ENCODE measurements at regions not wholly inside any gene's neighbourhood (a gene's known extent, or its start where the extent isn't known, plus 50 kb on each side); places are given as distances from the start of the nearest gene placed in this dataset.
A peak's percentile ranks its signal among the peaks of the same experiment; 100 is the strongest.
"Not testable (repeated sequence)": the region's sequence is repeated elsewhere in the genome, so short reads cannot be mapped to it uniquely, and the experiment has no call there.

DNA sequence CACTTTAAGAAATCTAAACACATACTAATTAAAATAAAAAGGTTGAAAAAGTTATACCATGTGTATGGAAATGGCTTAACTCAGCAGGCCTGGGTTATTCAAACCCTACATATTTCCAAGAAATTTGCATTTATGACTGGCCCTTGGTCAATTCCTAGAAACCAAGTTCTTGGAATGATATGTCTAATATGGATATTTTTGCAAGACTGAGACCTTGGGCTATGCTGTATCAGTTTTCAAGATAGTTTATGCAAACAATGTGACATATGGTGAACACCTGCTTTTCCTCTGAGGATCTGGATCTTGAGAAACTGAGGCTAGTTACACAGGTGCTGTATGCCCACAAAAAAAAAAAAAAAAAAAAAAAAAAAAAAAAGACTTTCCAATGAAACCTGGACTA, 536.9 kb upstream of the HS3ST5 start:
- DNase-seq, result no peak

DNA sequence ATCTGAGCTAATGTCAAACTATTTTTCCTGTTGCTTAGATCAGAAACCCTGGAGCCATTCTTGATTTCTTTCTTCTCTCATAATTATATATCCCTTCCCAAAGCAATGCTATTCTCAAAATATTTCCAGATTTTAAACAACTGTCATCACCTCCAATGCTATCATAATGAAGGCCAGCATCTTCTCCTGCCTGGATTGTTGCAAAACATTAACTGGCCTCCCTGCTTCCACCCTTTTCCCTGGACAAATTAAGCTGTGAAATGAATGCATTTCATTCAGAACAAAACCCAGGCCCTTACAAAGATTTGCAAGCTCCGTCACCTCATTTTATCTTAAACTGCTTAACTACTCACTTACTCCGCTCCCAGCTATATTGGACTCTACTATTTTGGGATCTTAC, 535.3 kb upstream of the HS3ST5 start:
- no peak for DNase-seq

DNA sequence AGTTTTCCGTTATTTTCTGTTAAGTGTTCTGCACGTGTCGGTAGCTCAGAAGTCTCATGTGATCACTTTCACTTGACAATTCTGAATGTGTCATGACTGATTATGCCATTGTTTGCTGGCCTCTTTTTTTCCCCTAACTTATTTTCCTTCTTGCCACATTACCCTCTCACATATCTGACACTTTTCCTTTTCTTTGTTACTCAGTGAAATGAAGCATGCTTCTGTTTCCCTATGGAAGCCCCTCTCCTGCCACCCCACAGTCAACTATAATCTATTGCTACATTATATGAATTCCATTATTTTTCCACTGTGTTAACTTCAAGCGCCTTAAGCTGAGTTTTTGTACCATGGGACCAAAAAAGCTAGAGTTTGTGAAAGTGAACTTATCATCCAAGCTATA, 531.6 kb upstream of the HS3ST5 start:
- DNase-seq, result no peak

DNA sequence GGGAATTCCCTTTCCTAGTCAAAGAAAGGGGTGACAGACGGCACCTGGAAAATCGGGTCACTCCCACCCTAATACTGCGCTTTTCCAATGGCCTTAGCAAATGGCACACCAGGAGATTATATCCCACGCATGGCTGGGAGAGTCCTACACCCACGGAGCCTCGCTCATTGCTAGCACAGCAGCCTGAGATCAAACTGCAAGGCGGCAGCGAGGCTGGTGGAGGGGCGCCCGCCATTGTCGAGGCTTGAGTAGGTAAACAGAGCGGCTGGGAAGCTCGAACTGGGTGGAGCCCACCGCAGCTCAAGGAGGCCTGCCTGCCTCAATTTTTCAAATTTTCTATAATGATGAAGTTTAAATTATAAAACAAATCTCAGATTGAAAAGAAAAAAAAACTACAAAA, 522.7 kb upstream of the HS3ST5 start:
- not testable (repeated sequence) for DNase-seq

DNA sequence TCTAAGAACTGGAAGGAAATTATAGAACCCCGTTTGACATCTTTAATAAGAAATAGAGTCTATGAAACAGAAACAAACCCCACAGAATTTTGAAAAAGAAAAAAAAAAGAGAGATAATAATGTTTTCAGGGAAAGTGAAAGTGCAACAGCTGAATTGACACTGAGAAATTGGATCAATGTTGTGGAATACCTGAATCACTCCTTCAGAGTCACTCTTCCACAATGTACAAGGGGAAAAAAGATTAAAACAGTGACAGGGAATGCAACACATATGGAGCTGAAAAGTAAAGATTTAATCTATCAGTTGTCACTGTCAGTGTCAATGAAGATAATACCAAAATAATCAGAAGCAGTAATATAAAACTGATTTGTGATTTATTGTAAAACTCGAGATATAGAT, 520.8 kb upstream of the HS3ST5 start:
- no peak for DNase-seq

DNA sequence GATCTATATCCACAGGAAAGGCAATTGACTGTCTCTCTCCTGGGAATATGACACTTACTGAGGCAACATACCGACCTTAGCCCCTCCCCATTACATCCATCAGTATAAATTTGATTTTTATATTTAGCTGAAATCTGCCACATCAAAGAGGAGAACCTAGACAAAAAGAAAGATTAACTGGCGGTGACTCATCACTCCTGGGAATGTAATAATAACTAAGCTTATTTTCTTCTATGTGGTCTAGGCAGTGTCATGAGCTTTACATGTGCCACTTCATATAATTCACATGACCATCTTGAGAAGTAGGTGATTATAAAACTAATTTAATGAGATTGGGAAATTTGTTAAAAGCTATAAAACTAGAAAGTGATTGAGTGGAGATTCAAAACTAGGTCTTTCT, 520.0 kb upstream of the HS3ST5 start:
- DNase-seq, result no peak

DNA sequence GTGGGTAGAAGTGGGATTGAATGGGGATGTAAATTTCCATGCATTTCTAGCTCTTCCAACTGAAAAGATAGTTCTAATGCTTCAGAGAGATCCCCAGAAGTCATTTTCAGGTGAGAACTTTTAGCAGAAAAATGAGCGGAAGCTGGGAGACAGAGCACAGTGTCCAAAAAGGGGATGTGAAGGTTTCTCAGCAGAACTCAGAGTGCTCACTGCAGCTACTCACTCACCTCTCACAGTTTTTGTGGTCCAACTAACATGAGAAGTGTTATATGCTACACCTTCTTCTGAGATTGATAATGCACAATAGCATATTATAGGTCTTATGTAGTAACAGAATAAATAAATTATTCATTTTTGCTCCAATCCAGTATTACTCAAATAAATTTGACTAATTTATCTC, 519.2 kb upstream of the HS3ST5 start:
- no peak for DNase-seq

DNA sequence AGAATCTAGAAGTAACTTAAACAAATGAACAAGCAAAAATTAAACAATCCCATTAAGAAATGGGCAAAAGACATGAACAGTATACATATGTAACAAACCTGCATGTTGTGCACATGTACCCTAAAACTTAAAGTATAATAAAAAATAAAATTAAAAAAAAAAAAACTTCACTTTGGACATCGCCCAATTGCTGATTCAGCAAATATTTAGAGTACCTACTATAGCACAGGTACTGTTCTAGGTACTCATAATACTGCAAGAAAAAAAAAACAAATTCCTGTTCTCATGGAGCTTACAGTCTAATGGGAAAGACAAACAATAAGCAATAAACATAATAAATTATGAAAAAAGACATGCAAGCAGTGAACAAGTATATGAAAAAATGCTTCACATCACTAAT, 501.5 kb upstream of the HS3ST5 start:
- DNase-seq, result no peak

DNA sequence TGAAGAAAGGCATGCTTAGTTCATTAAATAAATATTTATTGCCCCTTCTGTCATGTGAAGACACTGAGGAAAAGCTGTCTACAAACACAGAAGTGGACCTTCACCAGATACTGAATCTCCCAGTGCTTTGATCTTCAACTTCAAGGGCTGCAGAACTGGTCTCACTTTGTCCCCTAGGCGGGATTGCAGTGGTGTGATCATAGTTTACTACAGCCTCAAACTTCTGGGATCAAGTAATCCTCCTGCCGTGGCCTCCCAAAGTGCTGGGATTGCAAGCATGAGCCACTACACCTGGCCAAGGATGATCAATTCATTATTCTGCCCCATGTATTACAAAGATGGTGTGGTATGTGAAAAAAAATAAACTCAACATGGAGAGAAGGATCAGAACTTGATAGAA, 496.2 kb upstream of the HS3ST5 start:
- DNase-seq, result no peak

DNA sequence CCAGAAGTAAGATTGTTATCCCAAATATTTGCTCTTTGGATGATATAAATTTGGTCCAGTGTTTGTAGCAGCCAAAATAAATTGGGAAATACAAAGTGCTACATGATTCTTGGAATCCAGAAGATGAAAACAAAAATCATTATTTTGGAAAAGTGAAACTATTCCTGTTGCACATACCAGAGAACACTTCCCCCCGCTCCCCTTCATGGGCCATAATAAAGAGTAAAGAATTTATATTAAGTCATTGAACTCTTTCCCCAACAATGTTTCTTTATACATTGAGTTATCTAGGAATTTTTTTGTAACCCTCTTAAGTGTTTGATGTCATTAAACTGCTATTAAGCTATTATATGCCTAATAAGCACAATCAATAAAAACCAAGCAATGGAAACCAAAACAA, 490.4 kb upstream of the HS3ST5 start:
- no peak for DNase-seq

DNA sequence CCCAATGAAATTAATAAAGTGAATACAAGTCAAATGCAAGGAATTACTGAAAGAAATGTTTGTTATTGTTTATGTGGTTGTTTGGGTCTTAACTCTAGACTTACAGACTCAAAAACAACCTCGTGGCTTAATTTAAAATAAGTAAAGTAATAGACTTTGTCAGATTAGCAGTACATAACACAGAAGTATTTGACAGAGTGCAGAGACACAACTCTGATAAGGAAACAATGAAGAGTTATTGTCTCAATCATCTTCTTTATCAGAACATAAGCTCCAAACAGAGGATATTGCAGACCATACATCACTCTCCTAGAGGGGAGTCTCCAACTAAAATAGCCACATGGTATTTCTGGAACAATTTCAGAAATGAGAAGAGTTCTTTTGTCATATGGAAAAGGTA, 487.7 kb upstream of the HS3ST5 start:
- no peak for DNase-seq

DNA sequence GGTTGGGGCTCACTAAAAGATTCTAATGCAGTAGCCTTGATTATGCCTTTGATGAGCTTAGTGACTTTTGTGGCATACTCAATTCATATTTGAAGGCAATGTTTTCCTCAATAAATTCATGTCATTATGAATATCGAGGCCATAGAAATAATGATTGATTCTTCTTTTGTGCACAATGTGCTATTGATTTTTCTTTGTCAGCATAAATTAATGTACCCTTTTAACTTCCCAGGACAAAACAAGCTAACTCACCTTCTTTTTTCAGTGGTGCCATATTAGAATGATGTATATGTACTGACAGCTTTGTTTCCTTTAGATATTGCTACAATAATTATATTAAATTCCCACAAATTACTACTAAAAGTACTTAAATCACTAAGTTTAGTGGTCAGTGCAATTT, 484.3 kb upstream of the HS3ST5 start:
- no peak for DNase-seq

DNA sequence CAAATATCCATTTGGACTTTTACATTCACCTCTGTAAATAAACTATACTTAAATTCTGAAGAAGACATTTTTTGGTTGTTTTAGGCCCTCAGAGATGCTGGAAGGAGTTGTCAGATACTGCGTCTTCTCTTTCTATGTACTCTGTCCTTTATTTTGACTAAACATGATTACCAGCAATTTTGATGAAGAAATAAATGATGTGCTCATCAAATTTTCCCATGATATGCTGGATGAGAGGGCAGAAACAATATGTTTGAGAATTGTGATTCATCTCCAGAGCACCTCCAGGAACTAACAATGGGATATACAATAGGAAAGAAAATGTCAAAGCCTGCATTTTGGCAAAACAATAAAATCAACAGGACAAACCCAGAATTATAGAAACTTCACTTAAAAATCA, 481.6 kb upstream of the HS3ST5 start:
- DNase-seq, result no peak

DNA sequence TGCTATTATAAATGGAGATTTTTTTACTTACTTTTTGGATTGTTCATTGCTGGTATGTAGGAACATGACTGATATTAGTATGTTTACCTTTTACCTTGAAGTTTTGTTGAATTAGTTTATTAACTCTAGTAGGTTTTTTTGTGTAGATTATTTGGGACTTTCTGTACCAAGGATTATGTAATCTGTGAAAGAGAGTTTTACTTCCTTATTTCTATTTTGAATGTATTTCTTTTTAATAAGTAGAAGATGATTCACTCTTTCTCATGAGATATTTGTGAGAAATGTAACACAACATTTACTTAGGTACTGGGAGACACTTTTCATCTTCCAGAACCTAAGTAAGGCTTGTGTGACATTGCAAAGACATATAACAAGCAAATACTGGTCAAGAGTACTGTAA, 473.9 kb upstream of the HS3ST5 start:
- no peak for DNase-seq

DNA sequence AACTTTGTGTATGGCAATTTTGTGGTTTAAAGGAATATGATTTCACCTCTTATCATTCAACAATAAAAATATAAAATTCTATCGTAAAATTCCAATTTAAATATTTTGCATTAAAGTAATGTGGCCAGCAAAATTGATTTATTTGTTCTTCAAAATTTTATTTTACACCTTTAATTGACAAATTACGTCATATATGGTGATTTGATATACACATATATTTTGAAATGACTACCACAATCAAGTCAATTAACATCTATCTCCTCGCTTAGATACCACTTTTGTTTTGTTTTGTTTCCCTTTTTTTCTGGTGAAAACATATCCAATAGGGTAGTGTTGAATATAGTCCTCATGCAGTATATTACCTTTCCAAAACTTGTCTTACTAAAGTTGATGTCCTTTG, 467.6 kb upstream of the HS3ST5 start:
- no peak for DNase-seq

DNA sequence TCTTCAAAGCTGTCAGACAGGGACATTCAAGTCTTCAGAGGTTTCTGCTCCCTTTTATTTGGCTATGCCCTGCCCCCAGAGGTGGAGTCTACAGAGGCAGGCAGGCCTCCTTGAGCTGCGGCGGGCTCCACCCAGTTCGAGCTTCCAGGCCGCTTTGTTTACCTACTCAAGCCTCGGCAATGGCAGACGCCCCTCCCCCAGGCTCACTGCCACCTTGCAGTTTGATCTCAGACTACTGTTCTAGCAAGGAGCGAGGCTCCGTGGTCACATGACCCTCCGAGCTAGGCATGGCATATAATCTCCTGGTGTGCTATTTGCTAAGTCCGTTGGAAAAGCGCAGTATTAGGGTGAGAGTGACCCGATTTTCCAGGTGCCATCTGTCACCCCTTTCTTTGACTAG, 462.6 kb upstream of the HS3ST5 start:
- DNase-seq, result not testable (repeated sequence)

DNA sequence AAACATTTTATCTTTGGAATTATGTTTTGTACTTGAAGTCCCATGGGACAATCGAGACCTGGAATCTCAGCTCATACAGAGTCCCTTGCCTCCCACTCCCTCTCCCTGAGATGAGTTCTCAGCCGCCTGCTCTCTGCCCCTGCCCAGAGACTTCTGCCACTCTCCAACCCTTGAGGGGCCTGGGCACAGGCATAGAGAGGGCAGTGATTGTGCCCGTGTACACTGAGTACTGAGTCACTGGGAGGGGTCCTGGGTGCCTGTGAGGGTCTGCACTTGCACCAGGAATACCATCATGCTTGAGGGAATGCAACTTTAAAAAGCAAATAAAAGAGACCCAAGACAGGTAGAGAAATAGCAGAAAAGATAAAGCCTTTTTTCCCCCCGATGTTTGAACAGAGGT, 453.8 kb upstream of the HS3ST5 start:
- no peak for DNase-seq

DNA sequence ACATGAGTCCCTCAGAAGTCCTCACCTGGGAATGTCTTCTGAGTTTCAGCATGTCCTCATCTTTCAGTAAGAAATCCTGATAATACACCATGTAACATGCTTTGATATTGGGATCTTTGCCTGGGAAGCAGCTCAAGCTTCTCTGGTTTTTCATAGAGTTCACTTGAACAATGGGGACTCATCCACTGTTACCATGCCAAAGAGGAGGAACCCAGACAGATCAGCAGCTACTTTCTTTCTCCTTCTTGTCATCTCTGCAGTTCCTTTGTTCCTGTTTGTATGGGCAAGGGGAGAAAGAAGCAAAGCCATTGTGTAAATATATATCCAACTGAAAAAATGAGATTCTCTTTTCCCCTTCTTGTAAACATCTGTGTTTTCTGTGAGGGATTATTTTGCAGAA, 450.6 kb upstream of the HS3ST5 start:
- no peak for DNase-seq

DNA sequence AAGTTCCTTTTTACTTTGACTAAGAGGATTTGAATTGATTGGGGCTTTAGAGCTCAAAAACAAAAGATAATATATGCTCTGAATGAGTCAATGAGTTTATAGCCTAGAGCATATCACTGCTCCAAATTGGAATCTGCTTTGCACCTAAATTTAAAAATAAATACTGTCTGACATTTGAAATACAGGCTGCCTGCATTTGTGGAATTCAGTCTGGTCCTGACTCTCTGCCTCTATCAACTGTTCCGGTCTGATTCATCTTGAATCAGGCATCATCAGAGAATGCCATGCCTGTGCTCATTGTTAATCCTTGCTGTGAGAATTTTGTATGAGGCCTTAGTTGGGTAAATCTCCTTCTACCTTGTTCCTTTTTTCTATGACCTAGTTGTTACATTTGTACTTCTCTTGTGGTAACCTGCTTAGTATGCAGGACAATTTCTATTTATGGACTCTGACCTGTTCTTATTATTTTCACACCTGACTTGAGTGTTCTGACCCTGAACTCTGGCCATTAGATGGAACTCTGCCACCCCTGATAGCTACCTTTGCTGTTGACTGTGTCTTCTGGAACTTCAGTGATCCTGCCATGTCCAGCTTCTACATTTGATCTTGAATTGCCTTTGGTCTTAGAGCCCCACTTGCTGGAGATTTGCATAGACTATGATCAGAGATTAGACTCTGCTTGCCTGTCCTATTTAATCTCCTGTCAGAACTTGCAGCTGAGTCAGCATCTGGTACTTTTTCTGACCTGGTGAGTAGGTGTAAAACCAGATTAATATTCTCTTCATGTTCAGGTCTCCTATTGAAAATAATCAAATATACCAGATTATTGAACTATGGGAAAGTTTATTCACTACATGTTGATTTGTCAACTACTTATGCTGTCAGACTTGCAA, 442.7 kb upstream of the HS3ST5 start:
- DNase-seq, result no peak

DNA sequence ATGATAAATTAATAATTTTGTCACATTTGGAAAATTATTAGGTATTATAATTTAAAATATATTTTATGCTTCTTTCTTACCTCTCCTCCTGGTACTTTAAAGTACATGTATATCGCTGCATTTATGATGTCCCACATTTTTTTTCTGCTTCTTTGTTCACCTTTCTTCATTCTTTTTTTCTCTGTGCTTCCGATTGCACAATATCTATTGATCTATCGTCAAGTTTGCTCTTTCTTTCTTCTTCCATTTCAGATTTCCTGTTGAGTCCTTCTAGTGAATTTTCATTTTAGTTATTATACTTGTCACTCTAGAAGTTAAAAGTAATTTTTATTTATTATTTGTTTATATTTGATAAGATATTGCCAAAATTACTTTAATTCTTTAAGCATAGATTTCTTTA, 441.0 kb upstream of the HS3ST5 start:
- DNase-seq, result no peak

DNA sequence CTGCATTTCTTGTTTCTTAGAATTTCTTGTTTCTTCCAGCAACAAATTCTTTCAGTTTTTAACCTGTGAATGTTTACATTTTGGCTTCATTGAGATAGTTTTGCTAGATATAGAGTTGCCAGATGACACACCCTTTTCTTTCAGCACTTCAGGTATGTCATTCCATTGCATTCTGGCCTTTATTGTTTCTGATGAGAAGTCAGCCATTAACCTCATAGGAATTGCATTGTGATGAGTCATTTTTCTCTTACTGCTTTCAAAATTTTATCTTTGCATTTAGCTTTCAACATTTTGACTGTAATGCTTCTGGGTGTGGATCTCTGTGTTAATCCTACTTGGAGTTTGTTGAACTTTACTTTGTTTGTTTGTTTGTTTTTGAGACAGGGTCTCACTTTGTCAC, 440.3 kb upstream of the HS3ST5 start:
- no peak for DNase-seq

DNA sequence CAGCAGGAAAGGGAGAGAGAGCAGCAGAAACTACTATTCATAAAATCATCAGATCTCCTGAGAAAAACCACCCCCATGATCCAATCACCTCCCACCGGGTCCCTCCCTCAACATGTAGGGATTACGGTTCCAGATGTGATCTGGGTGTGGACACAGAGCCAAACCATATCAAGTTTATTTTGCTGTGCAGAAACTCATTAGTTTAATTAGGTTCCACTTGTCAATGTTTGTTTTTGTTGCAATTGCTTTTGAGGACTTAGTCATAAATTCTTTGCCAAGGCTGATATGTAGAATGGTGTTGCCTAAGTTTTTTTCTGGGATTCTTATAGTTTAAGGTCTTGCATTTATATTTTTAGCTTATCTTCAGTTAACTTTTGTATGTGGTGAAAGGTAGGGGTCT, 422.0 kb upstream of the HS3ST5 start:
- no peak for DNase-seq

DNA sequence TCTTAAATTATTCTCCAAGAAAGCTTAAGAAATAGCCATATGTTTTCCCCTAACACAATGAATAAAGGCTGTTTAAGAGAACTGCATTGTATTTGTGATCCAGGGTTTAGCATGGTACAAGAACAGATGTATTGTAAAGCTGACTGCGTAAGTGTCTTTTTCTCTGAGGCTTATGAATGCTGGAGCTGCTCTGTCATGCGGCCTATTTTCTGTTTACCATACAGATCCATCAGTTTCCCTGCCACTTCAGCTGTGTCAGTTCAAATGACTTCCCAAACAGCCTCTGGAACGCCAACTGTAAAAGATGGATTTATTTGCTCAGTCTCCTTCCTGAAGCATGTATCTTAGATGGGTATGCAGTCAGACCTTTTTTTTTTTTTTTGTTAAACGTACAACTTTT, 419.3 kb upstream of the HS3ST5 start:
- no peak for DNase-seq

DNA sequence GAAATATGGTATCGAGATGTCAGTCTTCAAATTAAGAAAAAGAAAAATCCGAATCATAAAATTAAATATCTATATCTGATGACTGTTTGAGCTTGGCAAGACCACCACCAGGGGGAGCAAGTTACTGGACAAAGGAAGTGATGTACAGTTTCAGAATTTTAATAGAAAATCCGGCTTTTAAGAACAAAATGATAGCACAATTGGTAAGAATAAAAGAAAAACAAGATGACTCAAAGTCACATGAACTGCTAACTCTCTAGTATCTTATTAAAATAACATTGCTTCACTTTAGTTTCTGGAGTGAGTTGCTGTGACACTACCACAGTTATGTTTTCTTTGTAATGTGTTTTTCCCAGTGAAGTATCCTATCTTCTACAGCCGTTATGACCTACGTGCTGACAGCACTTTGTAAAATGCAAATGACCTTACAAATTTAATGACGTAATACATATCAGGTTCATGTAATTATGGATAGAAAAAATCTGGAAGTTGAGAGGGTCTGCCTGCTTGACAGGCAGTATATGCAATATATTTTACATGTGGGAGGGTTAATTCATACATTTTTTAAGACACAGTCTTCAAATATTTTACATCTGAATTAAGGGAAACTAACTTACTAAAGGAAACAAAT, 405.3 kb upstream of the HS3ST5 start:
- DNase-seq, result peak; percentile 22 to 37

DNA sequence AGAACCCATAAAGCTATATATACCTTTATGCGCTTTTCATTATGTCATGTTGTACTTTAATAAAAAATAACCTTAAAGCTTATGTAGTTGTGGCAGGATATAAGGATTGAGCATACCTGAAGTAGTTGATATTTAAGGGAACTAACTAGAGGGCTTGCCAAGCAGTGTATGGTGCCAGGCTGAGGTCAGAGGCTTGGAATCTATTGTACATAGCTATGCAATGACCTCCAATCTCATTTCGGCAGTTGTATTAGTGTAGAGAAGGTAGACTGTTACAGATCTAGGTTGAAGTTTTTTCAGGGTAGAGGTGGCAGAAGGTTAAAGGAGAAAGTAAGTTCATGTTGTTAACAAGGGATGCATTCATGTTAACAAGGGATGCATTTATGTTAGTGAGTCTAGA, 397.7 kb upstream of the HS3ST5 start:
- no peak for DNase-seq

Measured in stimulated activated CD4-positive, alpha-beta T cell treated with anti-CD3 and anti-CD28 coated beads, Interleukin-2, amount 100 ng/mL, for 24 hours (primary cell).